ENCODE measurements at regions not wholly inside any gene's neighbourhood (a gene's known extent, or its start where the extent isn't known, plus 50 kb on each side); places are given as distances from the start of the nearest gene placed in this dataset.

- intact Hi-C loops (cut with DNase I; ENCODE audit: low total_unique reads) = no loop called here
- TF ChIP-seq POLR2A (IDR thresholded peaks at IDR 0.05) = no peak
- TF ChIP-seq CTCF (IDR thresholded peaks at IDR 0.05) = no peak
- Histone ChIP-seq H3K4me3 (no peak overlapping the region), H3K27me3 (no peaks in the 10 kb centered on the region), H3K4me1 (no peaks in the 10 kb centered on the region), H3K36me3 (no peaks in the 10 kb centered on the region), H3K27ac (no peak overlapping the region), H3K9me3 (no peaks in the 10 kb centered on the region)
- no peak for DNase-seq
Observed at GRCh38 chr6:54655162-54655561, 191.4 kb upstream of the FAM83B start.

- Histone ChIP-seq H3K27me3 (no peaks in the 10 kb centered on the region), H3K27ac (no peak overlapping the region), H3K4me1 (no peaks in the 10 kb centered on the region), H3K4me3 (no peak overlapping the region), H3K36me3 (no peaks in the 10 kb centered on the region), H3K9me3 (no peaks in the 10 kb centered on the region)
- TF ChIP-seq POLR2A (IDR thresholded peaks at IDR 0.05) (no peak), CTCF (IDR thresholded peaks at IDR 0.05) (no peak)
- intact Hi-C loops (cut with DNase I; ENCODE audit: low total_unique reads) = no loop called here
- DNase-seq = no peak
Observed at GRCh38 chr6:54665278-54665677, 181.3 kb upstream of the FAM83B start.

- Histone ChIP-seq H3K9me3 (no peaks in the 10 kb centered on the region), H3K36me3 (no peaks in the 10 kb centered on the region), H3K4me3 (no peak overlapping the region), H3K27ac (no peak overlapping the region), H3K4me1 (no peaks in the 10 kb centered on the region), H3K27me3 (no peaks in the 10 kb centered on the region)
- no peak for TF ChIP-seq CTCF (IDR thresholded peaks at IDR 0.05)
- no peak for TF ChIP-seq POLR2A (IDR thresholded peaks at IDR 0.05)
- intact Hi-C loops (cut with DNase I; ENCODE audit: low total_unique reads) = no loop called here
- no peak for DNase-seq
Observed at GRCh38 chr6:54680531-54680930, 166.0 kb upstream of the FAM83B start.

GRCh38 chr6:54681267-54681666 is 165.3 kb upstream of the FAM83B start:
- Histone ChIP-seq H3K9me3 (no peaks in the 10 kb centered on the region), H3K27ac (no peak overlapping the region), H3K4me3 (no peak overlapping the region), H3K27me3 (no peaks in the 10 kb centered on the region), H3K36me3 (no peaks in the 10 kb centered on the region), H3K4me1 (no peaks in the 10 kb centered on the region)
- TF ChIP-seq POLR2A (IDR thresholded peaks at IDR 0.05) (no peak), CTCF (IDR thresholded peaks at IDR 0.05) (no peak)
- DNase-seq = no peak
- intact Hi-C loops (cut with DNase I; ENCODE audit: low total_unique reads) = no loop called here

GRCh38 chr6:54681987-54682386 is 164.6 kb upstream of the FAM83B start:
- H3K36me3 ChIP-seq = no peaks in the 10 kb centered on the region
- intact Hi-C loops (cut with DNase I; ENCODE audit: low total_unique reads) = no loop called here

More at GRCh38 chr6:54681987-54682386, 164.6 kb upstream of the FAM83B start:
- H3K27ac ChIP-seq = no peak overlapping the region
- H3K4me1 ChIP-seq = no peaks in the 10 kb centered on the region
- DNase-seq = no peak
- no peak for TF ChIP-seq CTCF (IDR thresholded peaks at IDR 0.05)
- no peak for TF ChIP-seq POLR2A (IDR thresholded peaks at IDR 0.05)
- no peaks in the 10 kb centered on the region for H3K27me3 ChIP-seq
- H3K4me3 ChIP-seq = no peak overlapping the region
- H3K9me3 ChIP-seq = no peaks in the 10 kb centered on the region

Data from uterus (tissue), 3 donors.